ENCODE measurements at regions not wholly inside any gene's neighbourhood (a gene's known extent, or its start where the extent isn't known, plus 50 kb on each side); places are given as distances from the start of the nearest gene placed in this dataset.
"Not testable (repeated sequence)": the region's sequence is repeated elsewhere in the genome, so short reads cannot be mapped to it uniquely, and the experiment has no call there.

DNA sequence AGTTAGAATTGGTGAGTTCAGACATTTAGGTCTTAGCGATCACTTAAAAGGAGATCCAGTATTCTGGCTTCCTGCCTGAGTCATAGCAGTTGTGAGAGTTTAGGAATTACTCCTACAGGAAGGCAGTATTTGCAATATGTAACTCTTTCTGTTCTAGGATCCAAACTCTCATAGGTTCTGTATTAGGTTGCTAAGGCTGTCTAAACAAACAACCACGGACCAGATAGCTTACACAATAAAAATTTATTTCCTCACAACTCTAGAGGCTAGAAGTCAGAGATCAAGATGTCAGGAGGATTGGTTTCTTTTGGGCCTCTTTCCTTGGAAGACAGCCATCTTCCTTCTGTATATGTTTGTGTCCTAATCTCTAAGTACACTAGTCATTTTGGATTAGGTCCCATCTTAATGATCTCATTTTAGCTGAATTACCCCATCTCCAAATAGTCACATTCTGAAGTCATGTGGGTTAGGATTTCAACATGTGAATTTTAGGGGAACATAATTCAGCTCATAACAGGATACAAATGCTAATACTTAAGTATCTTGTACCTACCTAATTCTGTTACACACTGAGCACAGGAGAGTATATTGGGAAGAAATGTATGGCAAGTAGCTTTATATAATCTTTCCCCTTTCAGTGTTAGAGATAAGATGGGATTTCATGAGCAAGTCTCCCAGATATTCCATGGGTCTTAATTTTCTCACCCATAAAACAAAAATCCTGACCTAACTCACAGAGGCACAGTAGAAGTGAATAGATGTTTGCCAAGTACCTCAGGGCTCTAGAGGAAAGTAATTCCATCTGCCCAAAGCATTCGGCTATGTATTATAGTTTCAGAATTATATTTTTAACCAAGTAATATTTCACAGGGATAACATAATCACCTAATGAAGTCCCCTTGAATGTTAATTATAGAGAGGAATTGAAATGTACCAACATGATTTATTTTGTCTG lies 144.4 kb downstream of the PTBP2 start:
- DNase-seq, result no peak

DNA sequence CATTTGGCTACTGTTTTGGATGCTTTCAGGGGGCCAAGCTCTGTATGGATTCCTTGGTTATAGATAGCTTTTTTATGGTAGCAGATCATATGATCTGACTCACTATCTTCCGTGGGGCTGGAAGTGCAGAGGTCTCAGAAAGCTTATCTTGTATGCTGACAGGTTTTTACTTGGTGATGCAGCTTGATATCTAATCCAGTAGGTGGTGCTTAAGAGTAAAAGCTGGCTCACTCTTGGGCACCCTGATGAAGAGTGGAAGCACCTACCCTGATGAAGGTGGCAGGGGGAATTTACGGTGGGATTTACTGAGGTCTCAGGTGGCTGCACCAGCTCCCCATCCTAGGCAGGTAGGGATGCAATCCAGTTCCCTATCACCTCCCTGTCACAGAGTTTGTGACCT lies 151.2 kb downstream of the PTBP2 start:
- DNase-seq, result no peak

DNA sequence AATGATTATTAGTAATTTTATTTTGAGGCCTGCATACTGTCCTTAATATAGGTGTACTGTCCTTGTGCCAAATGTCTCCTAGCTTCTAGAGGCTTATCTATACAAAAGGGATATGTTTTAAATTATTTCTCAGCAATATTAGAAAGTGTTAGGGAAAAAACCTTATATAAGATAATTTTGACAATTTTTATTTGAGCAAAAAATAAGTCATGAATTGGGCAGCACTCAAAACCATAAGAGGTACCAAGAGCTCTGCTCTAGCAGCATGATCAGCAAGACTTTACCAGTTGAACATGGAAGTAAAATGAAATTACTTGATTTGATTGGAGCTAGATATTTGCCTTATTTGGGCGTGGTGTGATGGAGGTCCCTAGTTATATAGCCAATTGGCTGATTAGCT lies 157.1 kb downstream of the PTBP2 start:
- DNase-seq, result no peak

DNA sequence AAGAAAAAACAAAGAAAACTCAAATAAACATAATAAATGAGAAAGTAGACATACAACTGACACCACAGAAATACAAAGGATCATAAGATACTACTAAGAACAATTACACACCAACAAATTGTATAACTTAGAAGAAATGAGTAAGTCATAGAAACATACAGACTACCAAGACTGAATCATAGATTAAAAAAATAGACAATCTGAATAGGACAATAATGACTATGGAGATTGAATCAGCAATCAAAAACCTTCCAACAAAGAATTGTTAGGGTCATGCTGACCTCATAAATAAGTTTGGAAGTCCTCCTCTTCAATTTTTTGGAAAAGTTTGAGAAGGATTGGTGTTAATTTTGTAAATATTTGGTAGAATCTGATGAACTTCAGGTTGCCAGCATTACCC lies 159.0 kb downstream of the PTBP2 start:
- no peak for DNase-seq

DNA sequence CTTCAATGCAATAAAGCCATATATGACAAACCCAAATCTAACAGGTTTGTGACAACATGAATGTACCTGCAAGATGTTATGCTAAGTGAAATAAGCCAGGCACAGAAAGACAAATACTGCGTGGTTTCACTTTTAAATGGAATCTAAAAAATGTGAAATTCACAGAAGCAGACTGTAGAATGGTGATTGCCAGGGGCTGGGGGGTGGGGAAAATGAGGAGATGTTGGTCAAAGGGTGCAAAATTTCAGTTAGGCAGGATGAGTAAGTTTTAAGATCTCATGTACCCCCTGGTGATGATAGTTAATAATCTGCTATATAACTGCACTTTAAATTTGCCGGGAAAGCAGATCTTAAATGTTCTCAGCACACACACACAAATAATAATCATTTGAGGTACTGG lies 160.5 kb downstream of the PTBP2 start:
- no peak for DNase-seq

DNA sequence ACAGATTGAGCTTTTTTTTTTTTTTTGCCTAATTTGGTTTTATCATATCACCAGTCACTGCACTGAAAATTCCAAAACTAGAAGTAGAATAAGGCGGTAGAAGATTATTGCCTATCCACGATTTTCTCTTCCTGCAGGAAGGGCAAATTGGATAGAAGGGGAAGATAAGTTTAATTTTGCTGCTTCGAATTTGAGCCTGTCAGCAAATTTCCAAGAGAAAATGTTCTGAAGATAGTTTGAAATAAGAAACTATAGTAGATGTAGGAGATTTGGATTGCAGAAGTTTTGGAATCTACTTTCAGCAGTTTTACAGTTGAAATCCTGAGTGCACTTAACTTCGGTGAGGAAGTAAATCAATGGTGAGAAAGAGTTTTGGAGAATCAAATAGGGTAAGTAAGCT lies 164.9 kb downstream of the PTBP2 start:
- no peak for DNase-seq

DNA sequence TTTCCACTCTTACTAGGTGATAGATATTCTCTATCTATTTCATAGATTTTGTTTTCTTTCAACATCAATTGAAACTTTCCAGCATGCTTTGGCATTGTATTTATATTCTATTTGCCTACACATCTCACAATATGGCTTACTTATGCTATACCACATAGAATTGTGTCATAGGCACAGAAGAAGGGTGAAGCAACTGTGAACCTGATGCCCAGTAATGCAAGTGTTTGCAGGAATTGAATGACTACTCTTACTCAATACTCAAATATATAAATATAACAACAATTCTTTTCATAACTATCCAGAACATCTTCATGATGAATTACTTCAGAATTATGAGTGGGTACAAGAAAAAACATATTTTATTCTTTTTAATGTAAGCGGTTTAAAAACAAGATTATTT lies 165.9 kb downstream of the PTBP2 start:
- DNase-seq, result no peak

DNA sequence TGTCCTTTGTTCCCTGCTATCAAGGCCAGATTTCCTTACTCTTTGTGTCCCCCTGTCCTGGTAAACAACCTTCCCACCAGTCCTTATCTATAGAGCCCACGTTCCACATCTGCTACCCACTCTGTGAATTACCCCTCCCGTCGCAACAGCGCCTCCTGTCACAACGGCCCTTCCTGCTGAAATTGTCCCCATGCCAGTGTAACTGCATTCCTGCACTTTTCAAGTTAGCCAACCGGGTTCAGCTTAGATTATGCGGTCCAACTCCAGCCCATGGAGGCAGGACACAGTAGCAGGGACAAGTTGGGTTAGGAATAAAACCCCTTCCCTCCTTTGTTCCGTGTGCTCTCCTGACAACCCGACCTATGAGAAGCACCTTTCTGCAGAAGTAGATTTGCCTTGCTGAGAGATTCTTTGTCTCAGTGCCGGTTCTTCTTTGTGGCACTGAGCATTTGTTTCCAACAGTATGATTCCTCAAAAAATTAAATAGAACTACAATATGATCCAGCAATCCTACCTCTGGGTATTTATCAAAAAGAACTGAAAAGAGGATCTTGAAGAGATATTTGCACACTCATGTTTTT lies 180.3 kb downstream of the PTBP2 start:
- DNase-seq, result no peak

DNA sequence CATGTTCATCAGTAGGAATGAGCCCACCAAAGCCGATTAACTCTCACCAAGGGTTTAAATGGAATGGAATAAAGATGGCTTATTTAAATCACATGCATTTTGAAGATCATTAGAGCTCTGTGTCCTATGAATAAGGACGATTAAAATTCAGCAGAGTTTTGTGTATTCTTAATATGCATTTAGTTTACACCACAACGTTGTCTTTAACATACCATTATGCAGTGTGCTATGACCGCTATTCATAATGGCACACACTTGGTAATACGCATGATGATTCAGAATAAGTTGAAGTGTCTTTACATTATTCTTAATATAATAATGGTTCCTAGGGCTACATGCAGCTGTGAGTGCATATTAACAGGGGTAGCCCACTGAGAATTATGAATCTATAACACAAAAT lies 190.7 kb downstream of the PTBP2 start:
- no peak for DNase-seq

DNA sequence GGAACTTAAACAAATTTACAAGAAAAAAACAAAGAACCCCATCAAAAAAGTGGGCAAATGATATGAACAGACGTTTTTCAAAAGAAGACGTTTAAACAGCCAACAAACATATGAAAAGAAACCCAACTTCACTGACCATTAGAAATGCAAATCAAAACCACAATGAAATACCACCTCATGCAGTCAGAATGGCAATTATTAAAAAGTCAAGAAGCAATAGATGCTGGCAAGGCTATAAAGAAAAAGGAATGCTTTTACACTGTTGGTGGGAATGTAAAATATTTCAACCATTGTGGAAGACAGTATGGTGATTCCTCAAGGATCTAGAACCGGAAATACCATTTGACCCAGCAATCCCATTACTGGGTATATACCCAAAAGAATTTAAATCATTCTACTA lies 194.1 kb downstream of the PTBP2 start:
- DNase-seq, result not testable (repeated sequence)

DNA sequence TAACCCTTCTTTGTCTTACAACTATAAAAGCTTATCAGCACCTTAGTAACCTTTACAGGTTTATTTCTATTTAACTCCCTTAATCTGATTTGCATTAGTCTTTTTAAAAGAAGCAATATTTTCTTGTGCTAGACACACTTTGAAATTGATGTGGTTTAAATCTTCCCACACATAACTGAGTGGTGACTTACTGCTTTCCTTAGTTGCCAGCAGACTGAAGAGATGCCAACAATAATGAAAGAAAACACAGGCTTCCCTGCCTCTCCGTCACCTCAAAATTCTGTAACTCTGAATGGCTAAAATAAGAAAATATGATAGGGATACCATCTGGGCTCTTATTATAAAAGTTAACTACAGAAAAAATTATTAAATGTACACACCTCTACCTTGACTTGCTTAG lies 196.8 kb downstream of the PTBP2 start:
- DNase-seq, result no peak

DNA sequence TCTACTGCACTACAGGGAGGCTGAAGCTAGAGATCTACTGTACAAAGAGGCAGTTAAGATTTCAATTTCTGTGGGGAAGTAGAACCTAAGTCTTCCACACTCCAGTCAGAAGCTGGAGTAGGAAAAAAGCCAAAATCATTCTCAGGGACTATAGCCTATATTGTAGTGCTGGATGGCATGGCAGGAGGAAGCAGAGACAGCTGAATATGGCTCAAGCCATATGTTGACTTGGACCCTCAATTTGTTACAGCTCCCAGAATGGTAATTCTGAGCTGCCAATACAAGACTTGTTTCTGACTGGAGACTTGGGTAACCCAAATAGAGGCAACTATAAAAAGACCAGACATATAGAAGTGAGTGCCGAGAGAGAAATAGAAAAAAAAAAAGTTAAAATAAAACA lies 200.6 kb downstream of the PTBP2 start:
- no peak for DNase-seq

DNA sequence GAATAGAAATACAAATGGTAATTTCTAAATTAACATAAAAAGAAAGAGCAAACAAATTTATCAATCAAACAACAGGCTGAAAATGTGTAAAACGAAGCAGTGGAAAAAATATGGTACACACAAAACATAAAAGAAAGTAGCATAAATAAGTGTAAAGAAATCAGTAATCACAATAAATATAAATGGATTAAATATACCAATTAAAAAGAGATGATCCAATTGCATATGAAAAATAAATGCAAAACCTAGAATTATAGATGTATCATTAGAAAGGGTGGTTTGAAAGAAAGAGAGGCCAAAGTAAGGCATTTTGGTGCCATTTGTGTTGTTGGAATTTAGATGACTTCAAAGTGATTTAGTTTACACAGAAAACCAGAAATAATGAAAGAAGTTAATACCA lies 202.2 kb downstream of the PTBP2 start:
- DNase-seq, result no peak

DNA sequence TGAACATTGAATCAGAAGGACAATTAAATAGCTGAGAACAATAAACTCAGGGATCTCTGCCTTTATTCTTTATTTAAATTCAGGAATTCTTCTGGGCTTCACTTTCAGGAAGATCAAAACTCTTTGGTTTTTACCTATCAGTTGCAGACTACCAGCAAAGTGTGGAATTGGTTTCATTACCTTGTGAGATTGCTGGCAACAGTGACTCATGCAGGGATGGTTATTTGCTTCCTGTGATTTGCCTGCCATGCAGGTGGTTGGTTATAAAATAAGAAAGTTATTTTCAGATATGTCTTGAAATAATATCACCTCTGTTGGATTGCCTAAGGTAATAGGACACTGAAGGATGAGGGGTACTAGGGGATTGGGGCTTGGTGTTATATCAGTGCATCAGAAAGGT lies 204.6 kb downstream of the PTBP2 start:
- no peak for DNase-seq

DNA sequence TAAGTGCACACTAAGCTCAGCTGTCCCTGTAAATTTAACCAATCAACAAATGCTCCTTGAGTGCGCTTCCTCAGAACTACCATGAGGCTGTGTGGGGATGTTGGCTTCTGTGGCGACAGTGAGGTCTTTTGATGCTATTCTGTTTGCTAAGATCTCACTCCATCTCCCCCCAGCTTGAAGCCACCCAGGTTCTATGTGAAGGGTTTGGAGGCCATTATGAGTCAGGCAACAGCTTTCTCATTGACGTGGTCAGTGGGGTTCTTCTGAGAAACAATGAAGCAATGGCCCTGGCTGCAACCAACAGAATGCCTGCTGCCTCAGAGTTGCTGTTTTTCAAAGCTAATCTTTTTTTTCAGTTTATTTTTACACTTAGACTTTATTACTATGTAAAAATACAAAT lies 205.5 kb downstream of the PTBP2 start:
- DNase-seq, result no peak

DNA sequence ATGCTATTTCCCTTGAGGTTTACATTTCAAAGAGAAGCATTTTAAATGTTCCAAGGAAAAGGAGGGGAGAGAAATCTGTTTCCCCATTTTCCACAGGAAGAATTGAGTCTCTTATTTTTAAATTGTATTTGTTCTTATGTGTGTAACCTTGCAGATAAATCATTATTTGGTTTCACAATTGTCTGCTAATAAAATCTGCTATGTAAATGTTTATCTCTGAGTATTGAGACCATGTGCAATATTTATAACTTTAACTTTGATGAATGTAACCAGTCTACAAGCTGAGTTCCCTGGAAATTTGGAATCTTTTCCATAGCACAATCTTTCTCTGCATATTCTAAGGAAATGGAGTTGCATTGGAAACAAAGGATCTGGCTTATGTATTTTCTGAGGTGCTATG lies 209.6 kb downstream of the PTBP2 start:
- DNase-seq, result no peak

DNA sequence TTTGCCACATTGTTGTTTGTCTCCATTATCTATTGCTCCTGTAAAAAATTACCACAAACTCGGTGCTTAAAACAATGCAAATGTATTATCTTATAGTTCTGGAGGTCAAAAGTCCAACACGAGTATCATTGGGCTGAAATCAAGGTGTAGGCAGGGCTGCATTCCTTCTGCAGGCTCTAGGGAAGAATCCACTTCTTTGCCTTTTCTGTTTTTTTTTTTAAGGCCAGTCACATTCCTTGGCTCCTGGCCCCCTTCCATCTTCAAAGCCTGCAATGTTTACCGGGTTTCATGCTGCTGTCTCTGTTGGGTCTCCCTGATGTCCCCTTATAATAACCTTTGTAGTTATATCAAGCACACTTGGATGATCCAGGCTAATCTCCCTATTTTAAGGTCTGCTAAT lies 212.7 kb downstream of the PTBP2 start:
- DNase-seq, result no peak

DNA sequence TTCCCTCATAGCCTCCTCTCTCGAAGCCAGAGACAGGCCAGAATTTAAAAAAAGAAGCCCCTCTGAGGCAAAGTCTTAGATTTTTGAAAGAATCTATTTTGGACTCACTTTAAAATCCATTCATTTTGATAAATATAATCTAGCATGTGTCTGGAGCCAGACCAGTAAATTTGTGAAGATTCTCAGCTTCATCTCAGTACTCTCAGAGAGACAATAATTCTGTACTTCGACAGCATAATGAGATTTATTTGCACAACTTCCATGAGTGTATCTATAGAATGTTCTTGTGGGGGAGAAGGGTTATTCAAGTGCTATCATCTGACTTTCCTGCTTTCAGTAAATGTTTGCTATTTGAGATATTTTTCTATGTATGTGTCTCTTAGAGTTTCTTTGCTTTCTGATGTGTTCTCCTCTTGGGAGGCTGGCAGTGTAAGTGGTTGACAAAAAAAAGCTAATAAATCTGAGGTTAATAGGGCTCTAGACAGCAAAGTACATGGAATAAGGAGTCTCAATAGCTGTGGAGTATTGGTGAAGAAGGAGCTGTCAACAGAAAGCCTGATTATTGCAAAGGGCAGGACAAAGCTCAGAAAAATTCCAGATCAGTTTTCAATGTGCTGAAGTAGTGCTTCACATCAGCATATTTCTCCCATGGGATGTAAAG lies 223.0 kb downstream of the PTBP2 start:
- no peak for DNase-seq

DNA sequence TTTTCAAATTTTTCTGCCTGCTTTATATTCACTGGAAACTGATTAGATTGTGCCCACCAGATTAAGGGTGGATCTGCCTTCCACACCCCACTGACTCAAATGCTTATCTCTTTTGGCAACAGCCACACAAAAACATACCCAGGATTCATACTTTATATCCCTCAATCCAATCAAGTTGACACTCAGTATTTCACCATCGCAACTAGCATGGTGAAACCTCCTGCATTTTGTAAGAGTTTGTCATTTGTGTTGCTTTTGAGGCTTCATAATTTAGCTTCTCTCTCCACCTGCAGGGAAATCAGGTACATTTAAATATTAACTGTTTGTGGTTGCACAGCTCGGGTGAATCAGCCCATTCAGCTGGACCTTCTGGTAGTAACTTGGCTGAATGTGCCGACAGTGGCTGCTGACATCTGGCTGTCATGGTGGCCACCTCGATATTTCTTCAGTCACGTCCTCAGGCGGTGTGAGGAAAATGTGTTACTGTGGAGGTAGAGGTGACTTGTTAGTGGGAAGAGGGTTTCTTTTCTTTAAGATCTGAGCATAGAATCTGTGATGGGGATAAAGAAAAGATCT lies 224.0 kb downstream of the PTBP2 start:
- no peak for DNase-seq

DNA sequence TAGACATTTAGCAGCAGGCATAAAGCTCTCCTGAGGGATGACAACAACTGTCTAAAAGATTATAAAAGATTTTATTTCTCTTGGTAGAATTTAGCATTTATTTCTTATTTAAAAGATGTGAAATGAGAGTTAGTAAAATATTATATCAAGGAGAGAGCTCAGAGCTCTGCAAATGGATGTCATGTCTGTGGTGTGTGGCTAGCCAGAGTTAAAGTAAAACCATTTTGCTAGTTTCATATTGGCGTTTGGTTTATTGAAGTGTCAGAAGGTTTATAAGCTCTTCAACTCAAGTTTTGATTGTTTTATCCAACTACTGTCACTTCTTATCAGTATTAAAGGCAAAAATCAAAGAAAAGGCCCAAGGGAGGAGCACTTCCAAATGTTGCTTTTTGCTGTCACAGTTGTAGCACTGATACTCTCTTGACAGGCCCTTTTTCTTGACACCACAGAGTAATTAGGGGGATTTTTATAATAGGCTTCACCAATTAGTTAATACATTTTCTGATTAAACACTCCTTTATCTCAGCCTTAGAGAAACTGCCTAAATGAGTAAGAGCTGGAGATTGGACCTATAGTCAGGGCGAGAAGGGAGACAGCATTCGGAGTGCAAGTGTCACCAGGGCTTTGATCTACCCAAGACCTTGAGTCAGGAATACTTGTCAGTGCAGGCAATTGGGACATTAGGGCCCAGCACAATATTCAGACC lies 233.9 kb downstream of the PTBP2 start:
- no peak for DNase-seq

DNA sequence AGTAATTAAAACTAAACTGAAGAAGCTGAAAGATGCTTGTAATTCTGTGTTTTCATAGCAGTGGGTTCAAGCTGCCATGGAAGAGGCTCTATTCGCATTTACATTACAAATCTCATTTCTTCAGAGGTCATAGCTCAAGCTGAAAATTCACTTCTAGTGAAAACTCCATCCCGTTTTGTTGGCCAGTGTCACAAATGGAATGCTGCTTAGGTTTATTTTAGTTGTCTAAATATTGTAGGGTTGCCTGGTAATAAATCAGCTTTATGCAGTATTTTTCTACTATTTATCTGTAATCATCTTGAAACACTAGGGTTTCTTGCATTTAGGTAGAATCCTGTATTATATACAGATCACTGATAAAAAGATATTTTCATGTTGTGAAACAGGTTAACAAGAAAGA lies 240.6 kb downstream of the PTBP2 start:
- DNase-seq, result no peak

DNA sequence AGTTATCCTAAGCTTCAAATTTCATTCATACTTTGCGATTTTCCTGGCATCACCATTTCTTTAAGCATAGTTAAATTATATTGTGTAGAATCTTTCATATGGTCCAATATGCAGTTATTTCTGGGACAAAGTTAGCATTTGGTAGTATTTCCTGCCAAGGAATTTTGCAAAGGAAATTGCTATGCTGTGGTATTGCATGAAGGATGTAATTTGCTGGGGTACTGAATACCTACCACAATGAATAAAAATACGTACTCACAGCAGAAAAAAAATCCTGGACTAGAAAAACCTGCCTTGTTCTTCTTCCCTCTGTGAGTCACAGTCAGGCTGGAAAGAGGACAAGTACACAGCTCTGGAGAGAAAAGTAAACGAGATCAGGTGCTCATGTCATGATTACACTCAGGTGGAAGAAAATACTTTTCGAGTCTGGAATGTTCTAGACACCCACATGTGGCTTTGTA lies 241.2 kb downstream of the PTBP2 start:
- DNase-seq, result no peak

DNA sequence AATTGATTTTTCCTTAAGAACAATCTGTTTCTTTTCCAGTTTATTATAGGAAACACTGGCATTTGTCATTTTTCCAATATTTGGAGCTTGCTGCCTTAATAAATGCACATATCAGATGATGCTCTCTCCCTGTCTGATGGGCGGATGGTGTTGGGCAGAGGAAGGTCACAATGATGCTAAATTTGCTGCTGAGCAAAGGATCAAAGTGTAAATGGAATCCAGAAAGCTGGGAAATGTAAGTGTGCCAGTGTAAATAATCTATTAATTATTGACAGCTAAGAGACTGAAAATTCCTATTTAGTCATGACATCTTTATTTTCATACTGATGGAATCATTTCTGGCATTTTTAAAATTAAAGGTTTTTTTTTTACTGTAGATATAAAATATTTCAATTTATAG lies 243.2 kb downstream of the PTBP2 start:
- DNase-seq, result no peak
